Cardiac fibroblast (primary cell): ENCODE measurements at regions not wholly inside any gene's neighbourhood (a gene's known extent, or its start where the extent isn't known, plus 50 kb on each side); places are given as distances from the start of the nearest gene placed in this dataset.

Experiments
- DNase-seq, 2 donors: peaks; one replicate each; pipeline versions ENCODE4 v3.0.0 to v3.0.0-alpha.2; 2010; ENCODE audit warnings: low read depth in 2 of 2
- H3K4me3 ChIP-seq, 2 donors: replicated peaks in 1 of 2; 1 replicate in 1 of 2; 2 replicates in 1 of 2; pipeline ENCODE4 v1.5.1; 2011; ENCODE audit warnings: low read depth in 2 of 2, low read length in 2 of 2, mild to moderate bottlenecking in 2 of 2, moderate library complexity in 1 of 2
- TF ChIP-seq, protein P1 (sequence below): IDR thresholded peaks from one replicate; pipeline ENCODE4 v1.5.1; 2011; ENCODE audit warnings: low read depth, mild to moderate bottlenecking, low read length, inconsistent platforms

DNA sequence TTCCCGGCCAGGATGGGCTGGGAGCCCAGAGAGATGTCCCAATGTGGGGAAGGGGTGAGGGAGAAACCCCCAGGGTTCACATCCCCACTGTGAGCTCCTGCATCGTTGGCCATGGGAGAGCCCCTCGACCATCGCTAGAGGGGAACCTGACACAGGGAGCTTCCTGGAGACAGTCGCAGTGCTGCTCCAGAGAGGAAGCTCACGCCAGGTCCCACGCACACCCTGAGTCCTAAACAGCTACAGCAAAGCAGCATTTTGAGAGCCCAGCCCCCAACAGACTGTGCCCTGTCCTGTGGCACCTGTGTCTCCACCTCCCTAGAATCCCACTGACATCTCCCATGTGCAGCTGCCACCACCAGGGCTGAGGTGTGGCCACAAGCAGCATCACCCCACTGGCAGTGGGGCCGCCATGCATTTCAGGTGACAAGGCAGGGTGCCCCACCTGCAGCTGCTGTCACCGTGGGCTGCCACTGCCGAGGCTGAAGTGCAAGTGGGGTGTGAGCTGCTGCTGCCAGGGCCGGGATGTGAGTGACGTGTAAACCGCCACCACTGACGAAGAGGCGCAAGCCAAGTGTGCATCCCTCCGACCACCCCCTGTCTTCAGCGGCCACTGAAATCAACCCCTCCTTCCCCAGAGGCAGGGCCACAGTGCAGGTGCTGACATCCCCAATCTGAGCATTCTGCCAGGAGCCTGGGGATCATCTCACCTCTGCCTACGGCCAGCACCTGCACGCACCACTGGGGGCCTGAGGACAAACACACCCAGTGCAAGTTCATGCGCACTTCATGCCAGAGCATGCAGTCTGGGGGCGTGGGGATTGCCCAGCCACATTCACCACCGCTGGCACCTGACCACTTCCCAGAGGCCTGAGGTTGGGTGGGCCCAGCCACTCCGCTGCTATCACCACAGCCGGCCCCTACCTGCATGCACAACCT is 467.7 kb upstream of the SALL3 start:
- TF ChIP-seq, protein P1, sequence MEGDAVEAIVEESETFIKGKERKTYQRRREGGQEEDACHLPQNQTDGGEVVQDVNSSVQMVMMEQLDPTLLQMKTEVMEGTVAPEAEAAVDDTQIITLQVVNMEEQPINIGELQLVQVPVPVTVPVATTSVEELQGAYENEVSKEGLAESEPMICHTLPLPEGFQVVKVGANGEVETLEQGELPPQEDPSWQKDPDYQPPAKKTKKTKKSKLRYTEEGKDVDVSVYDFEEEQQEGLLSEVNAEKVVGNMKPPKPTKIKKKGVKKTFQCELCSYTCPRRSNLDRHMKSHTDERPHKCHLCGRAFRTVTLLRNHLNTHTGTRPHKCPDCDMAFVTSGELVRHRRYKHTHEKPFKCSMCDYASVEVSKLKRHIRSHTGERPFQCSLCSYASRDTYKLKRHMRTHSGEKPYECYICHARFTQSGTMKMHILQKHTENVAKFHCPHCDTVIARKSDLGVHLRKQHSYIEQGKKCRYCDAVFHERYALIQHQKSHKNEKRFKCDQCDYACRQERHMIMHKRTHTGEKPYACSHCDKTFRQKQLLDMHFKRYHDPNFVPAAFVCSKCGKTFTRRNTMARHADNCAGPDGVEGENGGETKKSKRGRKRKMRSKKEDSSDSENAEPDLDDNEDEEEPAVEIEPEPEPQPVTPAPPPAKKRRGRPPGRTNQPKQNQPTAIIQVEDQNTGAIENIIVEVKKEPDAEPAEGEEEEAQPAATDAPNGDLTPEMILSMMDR: no peak
- no peak for DNase-seq
- no peak overlapping the region for H3K4me3 ChIP-seq

DNA sequence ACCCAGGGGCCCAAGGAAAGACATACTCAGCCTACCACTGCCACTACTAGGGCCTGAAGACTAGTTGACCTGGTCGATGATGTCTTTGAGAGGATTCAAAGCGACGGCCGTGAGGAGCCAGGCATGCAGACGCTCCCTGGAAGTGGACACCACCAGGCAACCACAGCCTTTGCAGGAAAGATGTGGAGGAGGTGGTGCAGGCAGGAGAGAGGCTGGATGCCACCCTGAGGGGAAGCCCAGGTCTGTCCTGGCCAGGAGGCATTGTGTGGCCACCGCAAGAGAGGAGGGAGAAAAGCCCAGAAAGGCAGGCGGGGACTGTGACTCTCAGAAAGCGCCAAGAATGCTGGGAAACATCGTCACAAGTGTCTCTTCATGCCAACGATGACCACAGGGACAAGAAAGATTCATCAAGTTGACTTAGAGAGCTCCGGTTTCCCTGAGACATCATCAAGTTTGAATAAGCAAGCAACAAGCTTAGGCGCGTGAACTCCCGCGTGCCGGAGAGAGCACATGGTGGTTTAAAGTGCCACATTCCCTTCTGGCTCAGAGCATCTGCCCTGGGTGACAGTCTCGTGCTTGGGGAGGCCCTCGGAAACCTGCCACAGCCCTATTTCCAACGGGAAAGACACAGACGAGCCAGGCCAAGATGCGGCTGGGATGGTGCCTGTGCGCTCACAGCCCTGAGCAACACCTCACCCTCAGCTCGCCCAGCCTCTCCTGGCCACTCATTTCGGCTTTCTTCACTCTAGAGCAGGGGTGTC is 464.5 kb upstream of the SALL3 start:
- no peak for DNase-seq
- TF ChIP-seq, protein P1: no peak
- no peak overlapping the region for H3K4me3 ChIP-seq

DNA sequence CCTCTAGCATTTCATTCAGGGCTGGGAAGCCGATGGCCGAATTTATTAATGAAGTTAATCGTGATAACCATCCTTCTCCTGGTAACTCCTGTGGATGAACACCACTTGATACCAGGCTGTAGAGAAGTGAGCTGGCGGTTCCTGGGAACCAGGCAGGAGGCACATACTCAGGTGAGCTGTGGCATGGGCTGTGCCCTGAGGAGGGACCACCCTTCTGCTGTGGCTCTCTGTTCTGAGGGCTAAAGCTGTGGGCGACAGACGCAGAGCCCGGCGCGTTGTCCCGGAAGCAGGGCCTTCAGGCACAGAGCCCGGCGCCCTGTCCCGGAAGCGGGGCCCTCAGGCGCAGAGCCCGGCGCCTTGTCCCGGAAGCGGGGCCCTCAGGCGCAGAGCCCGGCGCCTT is 462.3 kb upstream of the SALL3 start:
- TF ChIP-seq, protein P1: no peak
- no peak overlapping the region for H3K4me3 ChIP-seq
- DNase-seq: no peak

DNA sequence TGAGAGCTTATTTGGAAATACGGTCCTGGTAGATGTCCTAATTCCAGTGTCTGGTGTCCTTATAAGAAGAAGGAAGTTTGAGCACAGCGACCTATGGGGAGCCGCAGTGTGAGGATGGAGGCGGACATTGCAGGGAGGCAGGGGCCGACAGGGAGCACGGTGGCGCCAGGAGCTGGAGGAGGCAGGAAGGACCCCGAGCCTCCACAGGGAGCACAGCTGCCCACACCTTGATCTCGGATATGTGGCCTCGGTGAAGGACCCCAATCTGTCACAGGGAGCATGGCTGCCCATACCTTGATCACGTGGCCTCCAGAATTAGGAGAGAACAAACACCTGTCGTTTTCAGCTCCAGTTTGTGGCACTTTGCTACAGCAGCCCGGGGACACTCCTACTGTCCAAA is 461.6 kb upstream of the SALL3 start:
- TF ChIP-seq, protein P1: no peak
- DNase-seq: no peak
- no peak overlapping the region for H3K4me3 ChIP-seq

DNA sequence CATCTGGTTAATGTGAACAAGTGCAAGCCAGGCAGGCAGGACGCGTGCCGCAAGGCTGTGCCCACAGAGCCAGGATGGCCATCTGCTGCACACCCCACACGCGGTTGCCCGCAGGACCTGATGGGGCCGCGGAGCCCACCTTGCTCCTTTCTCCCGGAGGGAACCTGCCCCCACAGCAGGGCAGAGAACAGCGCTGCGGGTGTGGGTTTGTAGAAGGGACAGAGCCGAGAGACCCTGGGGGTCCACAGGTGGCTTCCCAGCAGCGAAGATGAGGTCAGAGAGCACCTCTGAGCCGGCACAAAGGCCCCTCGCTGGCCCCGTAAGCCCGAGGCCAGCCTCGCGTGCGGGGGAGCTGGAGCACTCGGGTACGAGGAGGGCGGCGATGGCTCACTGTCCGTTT is 460.8 kb upstream of the SALL3 start:
- TF ChIP-seq, protein P1: no peak
- H3K4me3 ChIP-seq: no peak overlapping the region
- no peak for DNase-seq

DNA sequence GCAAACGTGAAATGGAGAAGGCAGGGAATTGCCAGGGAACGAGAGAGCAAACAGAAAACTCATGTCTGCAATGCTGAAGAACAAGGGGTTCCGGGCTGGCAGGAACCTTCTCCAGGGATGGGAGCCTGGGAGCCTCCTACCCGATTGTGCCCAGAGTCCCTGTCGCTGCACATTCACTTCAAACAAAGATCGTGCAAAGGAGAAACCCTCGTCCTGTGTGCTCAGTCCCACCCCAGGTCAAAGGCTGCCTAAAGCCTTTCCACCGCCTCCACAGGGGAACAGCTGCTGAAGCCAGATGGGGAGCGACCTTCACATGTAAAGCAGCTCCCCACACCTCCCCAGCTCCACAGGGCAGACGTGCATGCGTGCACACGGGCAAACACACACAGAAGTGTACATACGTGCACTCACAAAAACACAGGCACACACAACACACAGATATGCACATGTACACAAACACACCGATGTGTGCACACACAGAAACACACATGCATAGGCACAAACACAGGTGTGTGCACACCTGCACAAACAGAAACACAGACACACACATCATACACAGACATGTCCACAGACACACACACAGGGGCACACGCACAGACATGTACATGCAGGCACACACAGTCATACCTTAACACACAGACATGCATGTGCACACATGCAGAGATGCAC is 460.1 kb upstream of the SALL3 start:
- DNase-seq: no peak
- TF ChIP-seq, protein P1: no peak
- no peak overlapping the region for H3K4me3 ChIP-seq
